ENCODE measurements at regions not wholly inside any gene's neighbourhood (a gene's known extent, or its start where the extent isn't known, plus 50 kb on each side); places are given as distances from the start of the nearest gene placed in this dataset.
"Not testable (repeated sequence)": the region's sequence is repeated elsewhere in the genome, so short reads cannot be mapped to it uniquely, and the experiment has no call there.

DNA sequence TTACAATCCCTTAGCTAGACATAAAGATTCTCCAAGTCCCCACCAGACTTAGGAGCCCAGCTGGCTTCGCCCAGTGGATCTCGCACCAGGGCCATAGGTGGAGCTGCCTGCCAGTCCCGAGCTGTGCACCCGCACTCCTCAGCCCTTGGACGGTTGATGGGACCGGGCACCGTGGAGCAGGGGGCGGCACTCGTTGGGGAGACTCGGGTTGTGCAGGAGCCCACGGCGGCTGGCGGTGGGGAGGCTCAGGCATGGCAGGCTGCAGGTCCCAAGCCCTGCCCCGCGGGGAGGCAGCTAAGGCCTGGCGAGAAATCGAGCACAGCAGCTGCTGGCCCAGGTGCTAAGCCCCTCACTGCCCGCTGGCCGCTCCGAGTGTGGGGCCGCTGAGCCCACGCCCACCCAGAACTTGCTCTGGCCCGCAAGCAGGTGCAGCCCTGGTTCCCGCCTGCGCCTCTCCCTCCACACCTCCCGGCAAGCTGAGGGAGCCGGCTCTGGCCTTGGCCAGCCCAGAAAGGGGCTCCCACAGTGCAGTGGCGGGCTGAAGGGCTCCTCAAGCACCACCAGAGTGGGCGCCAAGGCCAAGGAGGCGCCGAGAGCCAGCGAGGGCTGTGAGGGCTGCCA, 275.0 kb upstream of the PDE3A start:
- not testable (repeated sequence) for DNase-seq

DNA sequence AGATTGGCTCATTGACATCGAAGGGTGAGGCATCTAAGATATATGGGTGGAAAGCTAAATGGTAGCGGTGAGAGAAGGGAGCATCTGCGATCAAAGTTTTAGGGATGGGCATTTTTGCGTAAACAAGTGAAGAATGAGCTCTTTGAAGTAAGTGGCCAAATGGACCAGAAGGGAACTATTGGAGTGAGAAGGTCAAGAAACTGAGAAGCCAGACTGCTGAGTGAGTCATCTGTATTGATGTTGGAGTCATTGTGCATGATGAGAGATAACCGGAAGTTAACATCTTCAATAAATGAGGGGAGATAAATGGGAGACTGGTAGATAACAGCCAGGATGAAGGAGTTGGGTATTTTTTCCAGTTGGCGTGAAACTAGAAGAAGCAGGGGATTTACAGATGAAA, 271.9 kb upstream of the PDE3A start:
- no peak for DNase-seq

DNA sequence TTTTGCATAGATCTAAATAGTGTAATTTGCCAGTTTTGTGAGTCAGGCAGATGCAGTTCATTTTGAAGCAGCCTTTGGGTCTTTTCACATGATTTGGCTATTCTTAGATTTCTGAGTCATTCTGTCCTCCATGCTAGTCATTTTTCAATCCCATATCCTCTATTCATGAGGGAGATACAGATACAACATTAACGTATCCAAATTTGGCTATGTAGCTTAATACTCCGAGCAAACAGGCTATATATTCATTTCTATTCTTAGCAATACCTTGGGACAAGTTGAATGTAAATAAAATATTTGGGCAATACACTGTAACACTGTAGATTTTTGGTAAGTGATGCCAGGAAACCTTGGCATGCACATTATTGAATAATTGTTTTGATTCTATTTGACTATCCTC, 270.7 kb upstream of the PDE3A start:
- DNase-seq: no peak

DNA sequence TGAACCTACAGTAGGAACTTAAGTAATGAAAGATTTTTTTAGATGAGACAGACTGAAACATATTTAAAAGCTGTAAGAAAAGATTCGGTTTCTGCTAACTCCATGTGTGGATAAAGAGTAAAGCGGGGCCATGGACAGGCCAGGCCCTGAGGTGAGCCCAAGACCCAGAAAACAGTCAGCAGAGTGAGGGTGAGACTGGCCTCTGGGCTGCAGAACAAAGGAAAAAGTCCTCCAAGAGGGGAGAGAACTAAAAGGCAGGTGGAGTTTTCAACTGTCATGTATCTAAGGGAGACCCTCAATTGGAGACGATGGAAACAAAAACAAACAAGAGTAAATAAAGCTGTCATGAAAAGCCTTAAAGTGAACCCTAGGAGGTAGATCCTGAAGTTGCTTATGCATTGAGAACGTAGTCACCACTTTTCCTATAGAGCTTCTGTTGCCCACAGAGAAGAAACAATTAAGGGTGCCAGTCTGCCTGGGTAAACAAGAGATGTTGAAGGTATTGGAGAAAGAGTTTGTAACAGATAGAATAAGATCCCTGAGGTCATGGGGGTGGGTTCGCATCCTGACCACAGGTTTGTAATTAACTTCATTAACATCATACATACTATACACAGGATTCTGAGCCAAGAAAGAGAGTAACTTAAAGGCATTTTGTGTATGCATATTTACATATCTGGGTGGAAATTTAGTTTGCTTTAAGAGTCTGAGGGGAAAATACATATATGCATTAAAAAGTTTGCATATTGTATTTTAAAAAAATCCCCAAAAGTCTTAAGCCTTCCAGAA, 268.7 kb upstream of the PDE3A start:
- no peak for DNase-seq

DNA sequence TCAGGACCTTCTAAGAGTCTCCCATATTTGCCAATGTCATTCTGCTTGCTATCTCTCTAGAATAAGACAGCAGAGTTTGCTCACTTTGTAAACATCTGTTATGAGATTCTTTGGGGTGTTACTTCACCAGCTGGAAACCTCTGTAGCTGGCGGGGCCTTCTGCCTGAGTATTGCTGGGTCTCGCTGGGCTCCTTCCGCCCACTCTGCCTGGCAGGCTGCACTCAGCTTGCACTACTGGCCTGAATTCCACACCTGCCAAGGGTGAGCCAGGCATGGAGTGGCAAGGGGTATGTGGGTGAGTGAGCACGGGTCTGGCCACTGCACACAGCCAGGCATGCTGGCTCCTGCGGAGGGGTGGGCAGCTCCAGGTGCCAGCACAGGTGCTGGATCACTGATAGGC, 267.3 kb upstream of the PDE3A start:
- DNase-seq: no peak

DNA sequence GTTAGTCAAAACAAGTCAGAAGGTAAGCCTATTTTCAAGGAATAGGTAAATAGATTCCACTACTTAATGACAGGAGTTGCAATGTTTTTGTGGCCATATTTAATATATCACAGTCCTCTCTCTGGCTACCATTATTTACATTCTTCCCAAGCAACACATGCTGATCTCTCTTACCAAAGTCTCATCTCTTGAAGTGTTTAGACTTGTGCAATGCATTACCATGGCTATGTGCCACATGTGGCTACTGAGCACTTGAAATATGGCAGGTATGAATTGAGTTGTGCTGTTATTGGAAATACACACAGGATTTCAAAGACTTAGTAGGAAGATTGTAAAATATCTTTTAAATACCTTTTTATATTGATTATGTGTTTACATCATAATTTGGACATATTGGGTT, 262.4 kb upstream of the PDE3A start:
- no peak for DNase-seq

DNA sequence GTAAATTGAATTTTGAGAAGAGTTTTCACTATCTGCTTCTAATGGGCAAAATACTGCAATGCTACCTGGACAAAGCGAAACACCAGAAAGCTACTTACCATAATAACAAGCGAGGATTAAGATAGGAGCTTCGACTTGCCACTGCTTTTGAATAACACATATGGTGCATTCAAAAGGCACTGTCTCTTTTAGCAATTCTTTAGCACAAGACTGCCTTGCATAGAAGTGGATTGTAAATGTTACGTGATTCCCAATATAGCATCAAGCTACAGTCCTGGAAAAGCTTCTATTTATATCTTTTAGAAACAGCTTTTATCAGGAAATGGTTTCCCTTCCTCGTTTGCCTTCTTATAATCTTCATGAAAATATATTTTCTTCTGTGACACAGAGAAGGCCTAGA, 258.7 kb upstream of the PDE3A start:
- no peak for DNase-seq

DNA sequence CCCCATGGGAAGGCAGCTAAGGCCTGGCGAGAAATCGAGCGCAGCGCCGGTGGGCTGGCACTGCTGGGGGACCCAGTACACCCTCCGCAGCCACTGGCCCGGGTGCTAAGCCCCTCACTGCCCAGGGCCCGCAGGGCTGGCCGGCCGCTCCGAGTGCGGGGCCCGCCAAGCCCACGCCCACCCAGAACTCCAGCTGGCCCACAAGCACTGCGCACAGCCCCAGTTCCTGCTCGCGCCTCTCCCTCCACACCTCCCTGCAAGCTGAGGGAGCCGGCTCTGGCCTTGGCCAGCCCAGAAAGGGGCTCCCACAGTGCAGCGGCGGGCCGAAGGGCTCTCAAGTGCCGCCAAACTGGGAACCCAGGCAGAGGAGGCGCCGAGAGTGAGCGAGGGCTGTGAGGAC, 253.0 kb upstream of the PDE3A start:
- not testable (repeated sequence) for DNase-seq

DNA sequence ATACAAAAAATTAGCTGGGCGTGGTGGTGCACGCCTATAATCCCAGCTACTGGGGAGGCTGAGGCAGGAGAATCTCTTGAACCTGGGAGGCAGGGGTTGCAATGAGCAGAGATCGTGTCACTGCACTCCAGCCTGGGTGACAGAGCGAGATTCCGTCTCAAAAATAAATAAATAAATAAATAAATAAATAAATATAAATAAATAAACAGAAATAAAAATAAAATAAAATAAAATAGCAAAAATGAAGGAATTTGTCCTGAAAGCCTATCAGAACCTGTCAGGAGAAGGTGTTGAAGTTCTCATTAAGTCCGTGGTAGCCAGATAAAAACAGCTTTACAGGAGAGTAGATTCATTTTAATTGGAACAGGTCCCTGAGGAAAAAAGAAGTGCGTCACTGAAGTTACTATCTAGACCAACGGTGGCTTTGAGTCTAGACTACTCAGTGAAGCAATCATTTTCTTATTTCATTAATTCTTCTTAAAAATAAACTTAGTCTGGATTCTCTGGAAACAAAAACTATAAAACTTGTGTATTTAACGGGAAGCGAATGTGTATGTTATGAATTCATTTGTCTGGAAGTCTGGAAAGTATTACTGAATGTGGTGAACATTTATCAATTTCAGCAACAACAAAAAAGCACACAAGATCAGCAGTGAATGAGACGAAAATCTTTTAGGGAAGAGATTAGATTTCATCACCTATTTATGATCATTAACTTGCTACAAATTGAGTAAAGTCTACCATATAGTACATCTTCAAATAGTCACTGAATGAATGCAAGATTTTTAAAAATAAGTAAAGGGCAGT, 248.5 kb upstream of the PDE3A start:
- no peak for DNase-seq

DNA sequence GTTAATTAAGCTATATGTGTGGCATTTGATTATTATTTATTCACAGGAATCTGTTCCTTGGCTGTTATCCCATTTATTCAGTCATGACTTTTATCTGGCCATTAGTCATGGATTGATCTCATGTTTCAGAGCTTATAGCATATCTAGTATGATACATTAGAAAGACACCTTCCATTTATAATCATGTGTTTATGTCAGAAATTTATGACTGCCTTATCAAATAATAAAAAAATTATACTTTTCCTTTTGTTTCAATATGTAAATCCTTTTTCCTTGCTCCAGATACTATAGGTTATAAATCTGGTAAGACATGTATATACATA, 248.0 kb upstream of the PDE3A start:
- no peak for DNase-seq

DNA sequence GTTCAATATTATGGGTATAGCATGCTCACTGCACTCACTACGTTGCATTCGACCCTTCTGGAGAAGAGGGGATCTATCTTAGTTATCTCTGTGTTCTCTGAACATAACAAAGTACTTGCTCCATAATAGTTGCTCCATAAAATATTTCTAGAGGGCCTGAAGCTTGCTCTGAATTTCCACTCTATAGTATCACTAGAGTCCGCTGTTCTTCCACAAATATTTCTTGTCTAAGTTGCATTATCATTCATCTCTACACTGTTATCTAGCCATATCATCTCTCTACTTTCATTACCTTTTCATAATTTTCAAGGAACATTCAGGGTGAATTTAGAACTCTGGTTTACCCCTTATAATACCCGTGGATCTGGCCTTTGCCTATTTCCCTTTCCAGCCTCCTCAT, 246.1 kb upstream of the PDE3A start:
- no peak for DNase-seq

DNA sequence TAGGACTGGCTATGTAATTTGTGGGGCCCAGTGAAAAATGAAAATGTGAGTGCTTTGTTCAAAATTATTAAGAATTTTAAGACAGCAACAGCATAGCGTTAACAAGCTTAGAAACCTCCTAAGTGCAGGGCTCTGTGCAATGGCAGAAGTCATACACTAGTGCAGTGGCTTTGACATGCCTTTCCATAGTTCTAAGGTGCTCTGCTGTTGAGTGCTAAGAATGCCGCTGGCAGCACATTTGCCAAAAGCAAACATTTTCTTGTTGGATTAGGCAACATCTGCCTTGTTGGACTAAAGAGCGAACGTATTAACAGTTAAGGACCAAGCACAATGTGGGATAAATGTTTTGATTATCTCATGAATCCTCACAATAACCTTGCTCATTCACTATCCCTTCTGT, 244.9 kb upstream of the PDE3A start:
- DNase-seq: no peak

DNA sequence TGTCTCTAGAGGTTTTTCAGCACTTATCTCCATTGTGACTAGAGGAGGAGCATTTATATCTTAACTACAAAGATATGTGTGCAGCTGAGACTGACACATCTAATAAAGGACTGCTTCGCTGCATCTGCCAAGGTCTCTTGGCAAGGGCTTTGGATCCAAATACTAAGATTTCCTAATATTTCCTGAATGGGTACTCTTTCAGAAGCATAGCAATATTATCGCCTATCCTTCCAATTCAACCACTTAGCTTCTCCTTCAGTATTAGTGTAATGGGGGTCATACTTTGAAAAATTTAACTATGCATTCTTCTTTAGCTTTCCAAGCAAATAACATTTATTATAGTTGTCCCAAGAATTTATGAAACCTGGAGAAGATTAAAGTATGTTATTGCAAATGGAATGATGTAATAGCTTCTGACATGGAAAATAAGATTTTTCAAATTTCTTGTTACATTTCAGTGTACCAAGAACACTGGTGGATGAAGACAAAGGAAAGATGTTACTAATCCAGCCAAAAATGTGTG, 243.0 kb upstream of the PDE3A start:
- no peak for DNase-seq

DNA sequence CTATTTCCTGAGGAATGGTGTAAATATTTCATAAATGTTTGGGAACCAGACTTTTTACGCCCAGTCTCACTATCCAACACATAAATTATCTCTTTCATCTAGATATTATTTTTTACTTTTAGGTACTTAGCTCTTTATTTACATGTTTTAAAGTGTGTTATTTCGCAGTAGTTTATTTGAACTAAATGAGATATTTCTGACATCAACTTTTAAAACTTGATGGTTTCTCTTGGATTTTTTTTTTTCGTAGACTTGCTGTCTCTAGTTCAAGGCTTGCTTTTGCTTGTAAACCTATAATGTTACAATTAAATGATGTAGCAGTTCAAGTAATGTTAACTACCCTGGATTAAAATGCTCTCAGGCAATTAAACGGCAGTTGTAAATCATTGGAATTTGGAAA, 241.7 kb upstream of the PDE3A start:
- DNase-seq: no peak

DNA sequence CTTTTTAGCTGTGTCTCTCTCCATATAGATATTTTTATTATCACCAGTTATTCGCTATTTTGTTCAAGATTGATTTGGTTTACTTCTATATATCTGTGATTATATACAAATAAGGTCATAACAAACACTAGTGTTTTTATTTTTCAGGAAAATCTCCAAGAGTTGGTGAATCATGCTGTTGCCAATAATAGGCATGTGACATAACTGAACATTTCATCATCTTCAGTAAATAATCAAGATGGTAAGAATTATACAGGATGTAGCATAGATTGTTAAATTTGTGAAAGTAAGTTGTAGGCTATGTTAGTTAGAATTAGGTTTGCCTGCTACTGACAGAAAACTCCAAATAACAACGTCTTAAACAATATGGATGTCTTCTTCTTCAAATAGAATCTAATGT, 240.9 kb upstream of the PDE3A start:
- no peak for DNase-seq

DNA sequence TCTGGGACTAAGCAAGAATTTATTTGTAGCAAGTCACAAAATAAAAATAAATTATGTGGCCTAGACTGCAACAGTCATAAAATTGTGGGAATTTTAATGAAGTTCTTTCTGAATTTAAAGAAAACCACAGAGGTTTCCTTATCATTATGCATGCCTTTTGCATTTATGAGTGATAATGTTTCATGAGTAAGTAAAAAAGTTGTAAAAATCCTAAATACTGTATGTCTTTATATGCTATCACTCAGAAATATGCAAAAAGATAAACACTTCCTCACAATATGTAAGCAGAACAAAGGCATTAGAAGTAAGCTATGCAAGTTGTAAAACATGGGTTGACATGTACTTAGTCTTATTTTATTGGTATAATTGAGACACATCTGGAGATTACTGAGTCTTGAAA, 239.4 kb upstream of the PDE3A start:
- no peak for DNase-seq

DNA sequence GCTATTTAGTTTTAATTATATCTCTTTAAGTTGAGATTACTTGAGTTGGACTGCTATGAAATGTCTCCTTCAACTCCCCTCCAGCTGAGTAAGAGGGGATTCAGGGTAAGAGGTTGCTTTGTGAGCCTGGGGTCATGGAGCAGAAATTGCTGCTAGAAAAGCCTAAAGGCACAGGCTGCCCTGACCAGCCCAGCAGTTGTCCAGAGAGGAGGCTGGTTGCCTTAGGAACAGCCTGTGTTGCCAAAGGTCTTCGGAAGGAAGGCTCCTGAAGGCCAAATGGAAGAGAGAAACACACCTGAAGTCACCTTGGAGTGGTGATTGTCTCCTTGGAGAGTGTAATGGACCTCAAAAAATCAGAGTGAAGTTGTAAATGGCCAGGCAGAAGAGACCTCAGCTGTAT, 235.5 kb upstream of the PDE3A start:
- no peak for DNase-seq

DNA sequence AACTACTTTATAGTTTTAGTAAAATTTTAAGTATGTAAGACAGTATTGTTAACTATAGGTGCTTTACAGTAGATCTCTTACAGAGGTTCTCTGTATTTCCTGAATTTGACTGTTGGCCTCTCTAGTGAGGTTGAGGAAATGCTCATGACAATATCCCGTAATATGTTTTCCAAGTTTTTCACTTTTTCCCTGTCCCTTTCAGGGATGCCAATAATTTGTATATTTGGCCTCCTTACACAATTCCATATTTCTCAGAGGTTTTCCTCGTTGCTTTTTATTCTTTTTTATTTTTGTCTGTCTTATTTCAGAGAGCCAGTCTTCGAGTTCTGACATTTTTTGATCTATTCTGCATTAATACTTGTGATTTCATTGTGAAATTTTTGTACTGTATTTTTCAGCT, 233.7 kb upstream of the PDE3A start:
- no peak for DNase-seq

DNA sequence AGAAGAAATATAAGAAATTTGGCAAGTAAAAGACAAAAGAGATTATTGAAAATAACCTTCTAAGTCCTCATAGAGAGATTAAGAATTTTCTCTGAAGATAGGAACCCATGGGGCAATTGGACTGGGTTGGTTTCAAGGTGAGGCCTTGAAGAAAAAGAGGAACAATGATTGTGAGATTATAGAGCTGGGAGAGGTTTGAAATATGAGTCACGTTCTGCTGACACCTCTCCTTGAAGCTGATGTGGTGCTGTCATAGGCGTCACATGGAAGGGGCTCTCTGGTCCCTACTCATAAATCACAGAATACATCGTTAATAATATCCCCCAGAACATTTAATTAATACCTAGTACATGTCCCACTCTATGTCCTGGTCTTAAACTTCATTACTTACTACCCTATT, 227.6 kb upstream of the PDE3A start:
- no peak for DNase-seq

DNA sequence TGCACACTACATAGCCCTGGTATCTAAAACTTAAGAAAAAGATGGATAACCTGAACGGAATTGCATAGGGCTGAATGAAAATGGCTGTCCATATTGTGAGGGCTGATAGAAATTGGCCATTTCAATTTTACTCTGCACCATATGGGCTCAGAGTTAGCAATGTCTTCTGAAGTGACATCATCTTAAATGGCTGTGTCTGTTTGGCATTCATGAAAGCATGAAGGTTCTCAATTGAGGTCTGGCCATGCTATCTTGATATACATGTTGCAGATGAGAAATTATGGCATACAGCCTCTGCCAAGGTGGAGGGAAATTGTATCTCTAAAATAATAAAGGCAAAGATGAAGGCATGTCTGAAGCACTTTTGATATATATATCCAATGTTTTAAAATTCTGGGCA, 226.0 kb upstream of the PDE3A start:
- DNase-seq: no peak

DNA sequence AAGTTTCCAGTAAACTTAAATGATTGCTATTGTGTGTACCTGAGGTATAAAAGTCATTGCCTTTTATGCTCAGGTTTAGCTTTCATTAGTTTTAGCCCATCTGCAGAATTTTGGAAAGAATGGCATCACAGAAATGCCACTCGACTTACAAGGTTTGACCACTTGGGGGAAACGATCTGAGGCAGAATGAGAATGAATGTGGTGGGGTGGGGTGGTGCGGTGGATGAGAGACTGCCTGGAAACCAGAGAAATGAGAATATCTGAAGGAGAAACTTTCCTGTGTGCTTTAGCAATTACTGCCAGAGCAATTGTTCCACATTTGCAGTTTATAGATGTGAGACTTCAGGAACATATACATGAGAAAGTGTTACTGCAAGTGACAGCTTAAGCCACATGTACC, 225.4 kb upstream of the PDE3A start:
- no peak for DNase-seq

DNA sequence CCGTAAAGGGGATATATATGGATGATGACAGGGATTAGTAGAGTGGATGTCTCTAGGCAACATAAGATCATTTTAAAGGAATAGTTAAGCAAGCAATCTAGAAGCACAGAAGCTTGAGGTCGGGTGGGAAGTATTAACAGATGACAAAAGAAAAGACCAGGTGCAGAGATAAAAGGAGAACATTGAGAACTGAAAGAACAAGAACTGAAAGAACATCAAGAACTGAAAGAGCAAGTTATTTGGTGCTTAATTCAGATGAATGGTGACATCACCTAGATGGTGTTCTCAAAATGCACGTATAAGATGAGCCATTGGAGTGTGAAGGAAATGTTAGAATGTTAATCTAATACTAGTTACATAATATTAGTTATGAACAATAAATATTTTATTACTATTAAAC, 224.0 kb upstream of the PDE3A start:
- no peak for DNase-seq

DNA sequence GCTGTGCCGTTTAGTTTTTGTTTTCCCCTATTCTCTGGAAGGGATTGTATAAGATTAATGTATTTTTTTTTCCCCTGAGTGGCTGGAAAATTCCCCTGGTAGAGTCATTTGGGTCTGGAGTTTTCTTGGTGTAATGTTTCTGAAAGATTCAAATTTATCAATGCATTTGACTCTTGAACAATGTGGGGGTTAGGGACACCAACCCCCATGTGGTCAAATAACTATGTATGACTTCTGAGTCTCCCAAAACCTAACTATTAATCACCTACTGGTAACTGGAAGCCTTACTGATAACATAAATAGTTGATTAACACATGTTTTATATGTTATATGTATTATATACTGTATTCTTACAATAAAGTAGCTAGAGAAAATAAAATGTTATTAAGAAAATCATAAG, 220.1 kb upstream of the PDE3A start:
- no peak for DNase-seq

DNA sequence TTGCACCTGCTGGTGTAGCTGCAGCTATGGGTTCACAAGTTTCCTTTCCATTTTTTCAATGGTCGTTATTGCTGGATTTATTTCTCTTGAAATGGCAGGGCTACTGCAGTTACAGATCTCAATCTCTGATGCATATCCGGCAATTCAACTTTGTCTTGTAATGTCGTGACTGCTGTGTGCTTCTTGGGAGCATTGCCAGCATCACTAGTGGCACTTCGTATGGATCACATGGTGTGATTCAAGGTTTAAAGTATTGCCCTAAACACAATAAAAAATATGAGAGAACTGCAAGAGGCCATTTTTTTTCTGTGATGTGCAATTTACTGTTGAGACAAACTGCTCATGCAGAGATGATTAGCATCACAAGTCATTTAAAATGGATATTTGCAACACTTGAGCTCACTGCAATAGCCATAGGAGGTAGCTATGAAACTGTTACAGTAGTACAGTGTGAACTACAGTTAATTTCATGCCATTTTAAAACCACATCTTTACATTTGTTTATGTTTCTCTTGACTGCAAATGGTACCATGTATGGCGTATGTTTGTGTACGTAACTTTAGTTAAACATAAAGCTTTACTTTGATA, 217.4 kb upstream of the PDE3A start:
- no peak for DNase-seq
